ENCODE measurements at regions not wholly inside any gene's neighbourhood (a gene's known extent, or its start where the extent isn't known, plus 50 kb on each side); places are given as distances from the start of the nearest gene placed in this dataset.
"Not testable (repeated sequence)": the region's sequence is repeated elsewhere in the genome, so short reads cannot be mapped to it uniquely, and the experiment has no call there.

DNA sequence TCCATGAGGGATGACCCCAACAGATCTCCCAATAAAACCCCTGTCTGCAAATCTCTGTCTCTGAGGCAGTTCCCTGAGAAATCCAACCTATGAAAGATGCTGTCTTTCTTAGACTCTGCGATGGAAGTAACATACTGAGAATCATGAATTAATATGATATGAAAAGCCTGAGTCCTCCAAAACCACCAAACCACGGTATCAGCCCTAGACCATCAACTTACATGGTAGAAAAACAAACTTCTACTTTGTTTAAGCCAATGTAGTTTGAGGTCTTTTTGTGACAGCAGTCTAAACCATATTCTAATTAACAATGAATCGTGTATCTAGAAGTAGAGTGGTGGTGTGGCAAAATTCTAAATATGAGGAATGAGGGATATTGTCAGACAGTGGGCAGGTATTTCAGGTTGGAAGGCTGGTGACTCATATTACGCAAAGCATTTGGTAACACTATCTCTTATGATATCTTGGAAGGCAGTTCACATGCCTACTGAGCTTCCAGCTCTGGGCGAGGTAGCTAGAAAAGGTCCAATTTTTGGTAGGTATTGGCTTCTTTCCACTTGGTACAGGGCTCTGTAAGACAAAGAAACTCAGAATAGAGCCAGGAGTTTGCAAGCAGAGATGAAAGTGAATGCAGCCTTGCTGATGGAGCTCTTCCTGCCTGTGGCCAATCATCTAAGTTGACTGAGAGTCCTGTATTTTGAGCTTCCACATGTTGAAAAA is 215.8 kb downstream of the ZFP36L2 start:
- DNase-seq = no peak

DNA sequence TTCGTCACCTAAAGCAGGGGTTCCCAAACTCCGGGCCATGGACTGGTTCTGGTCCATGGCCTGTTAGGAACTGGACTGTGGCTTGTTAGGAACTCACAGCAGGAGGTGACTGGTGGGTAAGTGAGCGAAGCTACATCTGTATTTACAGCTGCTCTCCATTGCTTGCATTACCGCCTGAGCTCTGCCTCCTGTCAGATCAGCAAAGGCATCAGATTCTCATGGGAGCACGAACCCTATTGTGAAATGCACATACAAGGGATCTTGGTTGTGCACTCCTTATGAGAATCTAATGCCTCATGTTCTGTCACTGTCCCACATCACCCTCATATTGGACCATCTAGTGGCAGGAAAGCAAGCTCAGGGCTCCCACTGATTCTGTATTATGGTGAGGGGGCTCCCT is 217.0 kb downstream of the ZFP36L2 start:
- DNase-seq = no peak

DNA sequence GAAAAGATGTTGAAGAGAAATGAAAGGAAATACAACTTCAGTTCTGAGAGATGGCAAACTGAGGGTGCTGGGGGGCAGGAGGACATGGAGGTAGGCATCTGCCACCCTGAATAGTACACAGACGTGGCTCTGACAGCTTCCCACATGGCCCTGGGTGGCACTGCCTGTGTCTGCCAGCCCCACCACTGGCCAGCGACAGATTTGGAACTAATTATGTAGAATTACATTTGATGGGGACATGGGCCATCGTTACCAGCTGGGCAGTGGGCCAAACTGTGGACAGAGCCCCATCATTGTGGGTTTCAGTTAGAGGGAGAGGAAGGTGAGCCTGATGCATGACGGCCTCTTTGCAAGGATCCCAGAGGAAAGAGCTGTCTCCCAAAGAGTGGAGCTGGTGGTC is 216.0 kb upstream of the HAAO start:
- no peak for DNase-seq

DNA sequence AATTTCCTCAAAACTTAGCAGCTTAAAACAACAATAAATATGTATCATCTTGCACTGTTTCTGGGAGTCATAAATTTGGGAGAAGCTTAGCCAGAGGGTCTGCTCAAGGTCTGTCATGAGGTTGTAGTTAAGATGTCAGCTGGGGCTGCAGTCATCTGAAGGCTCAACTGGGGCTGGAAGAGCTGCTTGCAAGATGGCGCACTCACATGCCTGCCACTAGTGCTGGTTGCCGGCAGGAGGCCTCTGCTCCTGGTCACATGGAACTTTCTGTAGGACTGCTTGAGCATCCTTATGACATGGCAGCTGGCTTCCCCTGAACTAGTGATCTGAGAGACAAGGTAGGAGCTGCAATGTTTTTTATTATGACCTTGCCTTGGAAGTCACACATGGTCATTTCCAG is 215.5 kb upstream of the HAAO start:
- DNase-seq = no peak

DNA sequence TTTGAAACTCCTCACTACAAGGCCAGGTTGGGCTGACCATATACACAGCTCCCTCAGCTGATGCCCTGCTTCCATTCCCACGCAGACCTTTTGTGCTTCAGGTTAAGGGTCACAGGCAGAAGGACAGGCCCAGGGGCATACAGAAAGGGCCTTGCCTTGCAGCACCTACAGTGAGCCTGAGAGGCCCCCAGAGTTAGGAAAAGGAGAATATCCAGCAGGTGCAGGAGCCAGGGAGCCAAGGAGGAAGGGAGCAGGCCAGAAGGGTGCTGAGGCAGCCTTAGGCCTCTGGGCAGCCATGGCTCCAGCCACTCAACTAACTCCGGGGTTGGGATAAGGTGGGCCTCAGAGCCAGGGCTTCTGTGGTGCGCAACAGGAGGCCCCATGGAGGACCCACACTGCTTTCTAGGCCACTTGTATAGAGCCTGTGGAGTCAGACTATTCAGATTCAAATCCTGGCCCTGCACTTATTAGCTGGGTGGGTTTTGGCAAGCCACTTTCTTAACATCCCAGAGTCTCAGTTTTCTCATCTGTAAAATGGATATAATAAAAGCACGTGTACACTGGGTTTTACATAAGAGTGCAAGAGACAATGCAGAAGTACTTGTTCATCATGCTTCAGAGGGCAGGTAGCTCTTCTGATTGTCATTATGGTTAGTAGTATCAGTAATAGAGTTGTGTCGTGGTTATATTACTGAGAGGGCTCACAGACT is 214.6 kb upstream of the HAAO start:
- no peak for DNase-seq

DNA sequence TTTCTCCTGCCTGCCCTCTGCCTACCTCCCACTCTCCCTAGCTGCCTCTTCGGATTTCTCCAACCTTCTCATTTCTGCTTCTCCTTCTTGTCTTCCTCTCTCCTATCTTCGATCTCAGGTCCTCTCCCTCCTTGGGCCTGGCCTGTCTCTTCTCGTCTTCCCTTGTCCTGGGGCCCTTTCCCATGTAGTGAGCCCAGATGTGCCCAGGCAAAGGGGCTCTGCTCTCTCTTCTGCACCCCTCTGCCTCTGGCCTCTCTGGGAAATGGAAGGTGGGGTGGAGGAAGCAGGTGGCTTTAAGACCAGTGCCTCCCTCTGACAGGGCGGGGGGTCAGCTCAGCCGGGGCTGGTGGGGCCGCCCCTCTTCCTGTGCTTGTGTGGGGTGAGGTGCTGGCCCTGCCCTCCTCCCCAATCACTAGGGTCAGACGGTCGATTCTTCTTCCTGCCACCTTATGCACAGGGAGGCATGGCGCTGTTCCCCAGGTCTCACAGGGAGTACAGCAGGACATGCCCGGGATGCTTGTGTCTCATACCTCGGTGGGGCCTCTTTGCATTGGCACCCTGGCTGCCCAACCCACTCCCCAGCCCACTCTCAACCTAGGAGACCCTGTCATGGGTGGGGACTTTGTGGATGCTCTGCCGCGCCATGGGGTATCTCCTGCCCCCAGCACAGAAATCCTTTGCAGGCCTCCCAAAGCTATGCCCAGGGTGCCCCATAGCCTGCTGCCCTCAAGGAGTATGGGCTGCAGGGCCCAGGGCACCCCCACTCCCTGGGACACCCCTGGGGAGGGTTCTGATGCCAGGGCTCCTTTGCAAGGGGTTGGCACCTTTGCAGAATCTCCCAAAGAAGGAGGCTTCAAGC is 213.8 kb upstream of the HAAO start:
- DNase-seq = no peak

DNA sequence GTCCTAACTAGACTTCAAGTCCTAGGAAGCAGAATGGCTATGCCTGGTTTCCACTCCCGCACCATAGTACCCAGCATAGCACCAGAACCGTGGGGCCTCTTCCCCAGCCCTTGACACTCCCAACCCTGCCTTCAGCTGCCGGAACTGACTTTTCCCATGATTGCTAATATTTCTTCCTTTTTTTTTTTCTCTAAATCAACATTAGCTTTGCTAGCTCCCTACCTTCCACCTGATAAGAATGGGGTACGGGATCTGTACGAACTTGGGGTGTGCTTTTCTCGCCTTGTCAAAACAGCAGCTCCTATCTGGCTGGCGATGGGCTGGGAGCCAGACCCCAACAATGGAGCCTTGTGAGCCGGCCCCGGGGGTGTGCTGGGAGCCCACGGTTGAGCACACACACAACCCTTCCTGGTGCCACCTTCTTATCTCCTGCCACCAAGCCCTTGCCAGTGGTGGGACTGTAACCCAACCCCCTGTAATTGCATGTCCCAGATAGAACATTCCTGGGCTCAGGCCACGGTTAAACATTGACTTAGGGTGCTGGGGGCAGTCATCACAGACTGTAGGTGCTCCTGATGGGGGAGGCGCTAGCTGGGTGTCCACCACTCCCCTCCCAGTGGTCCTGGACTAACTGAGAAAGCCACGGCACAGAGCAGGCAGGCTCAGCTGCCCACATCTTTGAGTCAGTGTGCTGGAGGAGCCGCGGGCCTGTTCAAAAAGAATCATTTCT is 213.0 kb upstream of the HAAO start:
- no peak for DNase-seq

DNA sequence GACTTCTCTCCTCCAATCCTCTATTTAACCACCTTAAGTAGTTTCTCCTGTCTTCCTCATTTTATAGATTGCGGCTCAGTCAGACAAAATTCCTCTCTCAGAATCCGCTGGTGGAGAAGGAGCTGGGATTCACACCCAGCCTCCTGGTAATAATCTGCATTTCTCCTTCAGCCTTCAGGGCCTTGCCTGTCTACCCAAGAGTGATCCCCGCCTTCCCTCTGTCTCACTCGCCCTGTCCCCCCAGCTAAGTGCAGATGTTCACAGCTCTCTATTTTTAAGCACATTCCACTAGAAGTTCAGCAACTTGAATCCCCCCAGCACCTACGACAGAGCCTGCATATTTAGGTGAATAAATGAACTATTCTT is 212.5 kb upstream of the HAAO start:
- DNase-seq = no peak

DNA sequence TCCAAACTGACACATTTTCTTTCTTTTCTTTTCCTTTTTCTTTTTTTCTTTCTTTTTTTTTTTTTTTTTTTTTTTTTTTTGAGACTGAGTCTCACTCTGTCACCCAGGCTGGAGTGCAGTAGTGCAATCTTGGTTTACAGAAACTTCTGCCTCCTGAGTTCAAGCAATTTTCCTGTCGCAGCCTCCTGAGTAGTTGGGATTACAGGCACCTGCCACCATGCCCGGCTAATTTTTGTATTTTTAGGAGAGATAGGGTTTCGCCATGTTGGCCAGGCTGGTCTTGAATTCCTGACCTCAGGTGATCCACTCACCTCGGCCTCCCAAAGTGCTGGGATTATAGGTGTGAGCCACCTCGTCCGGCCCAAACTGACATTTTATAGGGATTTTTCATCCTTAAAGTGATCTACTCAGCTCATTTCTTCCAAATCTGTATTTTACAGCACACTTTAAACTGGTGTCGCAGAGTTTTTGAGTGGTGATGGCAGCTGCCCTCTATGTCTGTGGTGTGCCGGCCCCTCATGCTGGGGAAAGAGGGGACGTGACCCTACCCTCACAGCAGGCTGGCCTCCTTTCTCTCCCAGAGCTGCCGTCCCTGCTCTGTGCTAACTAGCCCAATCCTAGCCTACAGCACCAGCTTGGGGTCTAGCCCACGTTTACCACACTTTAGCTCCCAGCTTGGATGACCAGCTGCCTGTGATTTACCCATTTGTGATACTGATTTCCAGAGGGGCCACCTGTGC is 211.9 kb upstream of the HAAO start:
- not testable (repeated sequence) for DNase-seq

DNA sequence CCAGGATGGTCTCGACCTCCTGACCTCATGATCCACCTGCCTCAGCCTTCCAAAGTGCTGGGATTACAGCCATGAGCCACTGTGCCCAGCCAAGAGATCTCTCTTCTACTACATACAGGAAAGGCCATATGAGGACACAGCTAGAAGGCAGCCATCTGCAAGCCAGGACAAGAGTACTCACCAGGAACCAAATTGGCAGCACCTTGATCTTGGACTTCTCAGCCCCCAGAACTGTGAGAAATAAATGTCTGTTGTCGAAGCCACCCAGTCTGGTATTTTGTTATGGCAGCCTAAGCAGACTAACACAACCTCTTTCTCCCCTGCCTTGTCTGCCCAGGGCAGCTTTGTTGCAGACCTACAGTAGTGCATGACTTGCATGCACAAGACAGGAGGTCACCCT is 211.3 kb upstream of the HAAO start:
- no peak for DNase-seq

DNA sequence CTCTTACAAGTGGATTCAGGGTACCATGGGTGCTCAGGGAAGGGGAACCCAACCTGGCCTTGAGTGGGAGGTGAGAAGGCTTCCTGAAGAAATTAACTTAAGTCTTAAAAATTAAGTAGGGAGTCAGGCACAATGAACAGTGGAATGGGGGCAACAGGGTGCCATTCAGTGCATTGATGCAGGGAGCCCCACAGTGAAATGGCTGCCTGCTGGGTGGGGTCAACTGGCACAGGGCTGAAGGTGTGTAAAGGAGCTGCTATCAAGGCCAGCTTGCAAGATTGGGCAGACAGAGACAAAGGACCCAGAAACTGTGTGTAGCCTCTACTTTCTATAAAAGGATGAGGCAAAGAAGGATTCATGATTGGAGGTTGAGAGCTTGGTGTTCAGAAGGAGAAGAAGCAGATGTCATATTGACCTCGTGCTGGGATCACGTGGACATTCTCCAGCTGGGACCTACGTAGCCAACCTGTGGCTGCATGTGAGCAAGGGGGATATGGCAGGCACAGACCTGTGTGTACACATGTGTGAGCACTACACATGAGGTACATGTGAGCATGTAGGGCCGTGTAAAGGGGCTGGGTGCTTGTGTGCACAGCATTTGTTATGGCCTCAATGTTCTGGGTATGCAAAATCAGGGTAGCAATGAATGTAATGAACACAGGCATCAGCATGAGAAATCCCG is 209.5 kb upstream of the HAAO start:
- DNase-seq = no peak

DNA sequence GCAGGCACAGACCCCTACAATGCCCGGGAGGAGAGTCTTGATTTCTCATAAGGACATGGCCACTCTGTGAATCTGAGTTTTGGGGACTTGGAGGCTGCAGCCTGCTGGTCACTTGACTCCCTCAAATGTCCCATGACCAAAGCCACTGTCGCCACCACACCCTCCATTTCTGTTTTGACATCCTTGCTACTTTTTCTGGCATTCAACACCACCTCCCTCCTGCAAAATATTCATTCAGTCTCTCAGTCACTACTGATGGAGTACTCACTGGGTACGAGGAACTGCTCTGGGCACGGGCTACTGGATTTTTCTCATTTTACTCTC is 208.6 kb upstream of the HAAO start:
- DNase-seq = no peak

DNA sequence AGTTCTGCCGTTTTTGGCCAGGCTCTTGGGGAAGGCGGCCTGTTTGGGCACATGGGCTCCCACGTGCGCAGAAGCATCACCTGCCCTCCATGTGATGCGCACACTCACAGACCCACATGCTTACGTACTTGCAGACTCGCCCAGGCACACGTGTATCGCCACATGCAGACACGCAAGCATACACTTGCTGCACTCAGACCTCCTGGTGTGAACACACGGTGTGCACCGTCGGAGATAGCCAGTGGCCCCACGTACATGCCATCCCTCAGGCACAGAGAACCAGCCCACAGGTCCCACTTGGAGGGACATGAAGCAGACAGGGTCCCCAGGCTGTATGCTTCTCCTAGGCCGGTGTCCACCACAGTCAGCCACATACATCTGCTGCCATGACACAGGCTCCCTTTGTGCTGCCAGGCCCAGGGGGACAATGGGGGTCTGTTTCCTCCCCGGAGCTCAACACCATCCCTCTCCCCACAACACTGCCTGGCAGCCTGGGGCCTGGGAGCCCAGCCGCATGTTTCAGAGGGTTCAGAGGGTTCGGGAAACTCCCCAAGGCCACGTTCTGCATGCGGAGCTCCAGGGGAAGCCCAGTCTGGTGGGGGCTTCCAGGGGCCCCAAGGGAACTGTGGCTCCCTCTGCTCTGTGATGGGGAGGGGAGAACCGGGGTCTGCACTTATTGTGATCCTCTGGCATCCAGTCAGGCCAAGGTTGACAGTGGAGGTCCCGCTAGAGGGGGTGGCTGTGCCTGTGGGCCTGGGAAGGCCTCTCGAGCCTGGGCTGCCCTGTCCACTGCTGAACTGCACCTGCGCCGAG is 208.1 kb upstream of the HAAO start:
- no peak for DNase-seq

DNA sequence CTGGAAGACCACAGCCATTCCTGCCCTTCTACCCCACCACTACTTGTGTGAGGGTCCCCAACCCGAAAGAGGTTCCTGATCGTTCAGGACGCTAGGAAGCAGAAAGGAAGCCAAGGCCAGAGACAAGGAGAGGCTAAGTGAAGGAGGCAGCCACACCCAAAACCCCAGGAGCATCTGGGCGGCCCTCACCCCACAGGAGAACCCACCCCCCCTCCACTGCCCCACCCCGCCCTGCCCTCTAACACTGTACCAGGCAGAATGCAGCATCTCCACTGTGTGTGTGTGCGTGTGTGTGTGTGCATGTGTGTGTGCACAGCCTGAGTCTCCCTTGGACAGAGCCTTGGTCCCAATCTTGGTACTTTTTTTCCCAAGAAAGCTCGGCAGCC is 207.5 kb upstream of the HAAO start:
- DNase-seq = no peak

DNA sequence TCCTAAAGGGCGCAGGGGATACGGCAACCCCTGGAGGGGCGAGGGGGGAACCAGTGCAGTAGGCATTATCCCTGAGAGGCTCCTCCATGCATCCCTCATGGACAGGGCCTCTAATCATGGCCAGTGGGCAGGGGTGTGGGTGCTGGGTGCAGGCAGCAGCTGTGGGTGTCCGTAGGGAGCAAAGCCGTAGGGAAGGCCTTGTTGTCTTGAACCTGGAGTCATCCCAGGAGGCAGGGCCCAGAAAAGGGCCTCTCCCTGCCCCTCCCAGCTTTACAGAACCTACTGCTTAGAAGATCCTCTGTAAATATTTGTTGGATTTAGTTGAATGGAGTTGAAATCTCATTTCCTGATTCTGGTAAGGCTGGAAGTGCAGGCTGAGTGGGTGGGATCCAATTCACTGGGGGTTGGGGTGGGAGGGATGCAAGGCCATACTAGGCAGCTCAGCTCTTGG is 207.0 kb upstream of the HAAO start:
- no peak for DNase-seq

DNA sequence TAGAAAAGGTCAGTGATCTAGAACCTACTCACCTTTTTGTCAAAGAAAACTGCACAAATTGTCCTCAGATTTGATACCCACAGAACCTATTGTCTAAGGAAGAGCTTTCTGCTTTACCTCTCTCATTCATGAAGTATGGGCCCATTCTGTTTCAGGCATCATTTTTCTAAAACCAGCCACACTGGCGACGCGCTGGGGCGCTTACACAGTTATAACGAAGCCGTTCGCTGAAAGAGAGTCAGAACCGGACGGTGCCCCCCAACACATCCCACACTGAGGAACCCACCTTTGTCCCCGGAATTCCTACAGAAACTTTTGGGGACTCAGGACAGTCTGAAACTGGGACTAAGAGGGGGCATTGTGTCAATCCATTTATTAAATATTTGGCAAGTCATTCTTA is 206.3 kb upstream of the HAAO start:
- DNase-seq = no peak

DNA sequence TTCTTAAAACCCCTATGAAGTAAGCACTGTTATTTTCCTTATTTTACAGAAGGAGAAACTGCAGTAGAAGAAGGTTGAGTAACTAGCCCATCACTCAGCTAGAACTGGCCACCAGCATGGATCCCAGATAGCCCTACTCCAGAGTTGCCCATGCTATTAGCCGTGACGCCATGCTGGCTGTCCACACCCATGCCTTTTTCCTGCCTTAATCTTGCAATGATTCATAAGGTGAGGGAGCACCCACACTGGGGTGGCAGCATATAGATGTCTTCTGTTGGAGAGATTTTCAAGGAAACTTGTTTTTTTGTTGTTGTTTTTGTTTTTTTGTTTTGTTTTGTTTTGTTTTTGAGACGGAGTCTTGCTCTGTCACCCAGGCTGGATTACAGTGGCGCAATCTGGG is 204.1 kb upstream of the HAAO start:
- no peak for DNase-seq

DNA sequence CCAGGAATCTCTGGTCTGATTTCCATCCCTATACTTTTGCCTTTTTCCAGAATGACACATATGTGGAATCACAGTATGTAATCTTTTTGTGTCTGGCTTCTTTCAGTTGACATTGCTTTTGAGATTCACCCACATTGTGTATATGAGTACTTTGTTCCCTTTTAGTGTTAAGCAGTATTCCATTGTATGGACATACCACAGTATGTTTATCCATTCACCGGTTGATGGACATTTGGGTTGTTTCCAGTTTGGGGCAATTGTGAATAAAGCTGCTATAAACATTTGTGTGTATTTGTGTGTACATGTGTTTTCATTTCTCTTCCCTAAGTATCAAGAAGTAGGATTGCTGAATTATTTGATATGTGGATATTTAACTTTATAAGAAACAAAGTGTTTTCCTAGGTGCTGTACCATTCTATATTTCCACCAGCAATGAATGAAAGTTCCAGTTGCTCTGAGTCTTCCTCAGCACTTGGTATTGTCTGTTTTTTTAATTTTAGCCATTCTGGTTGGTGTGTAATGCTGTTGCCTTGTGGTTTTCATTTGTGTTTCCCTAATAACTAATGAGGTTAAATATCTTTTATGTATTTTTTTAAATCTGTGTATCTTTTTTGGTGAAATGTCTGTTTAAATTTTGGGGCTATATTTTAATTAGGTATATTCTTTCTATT is 203.5 kb upstream of the HAAO start:
- DNase-seq = no peak

DNA sequence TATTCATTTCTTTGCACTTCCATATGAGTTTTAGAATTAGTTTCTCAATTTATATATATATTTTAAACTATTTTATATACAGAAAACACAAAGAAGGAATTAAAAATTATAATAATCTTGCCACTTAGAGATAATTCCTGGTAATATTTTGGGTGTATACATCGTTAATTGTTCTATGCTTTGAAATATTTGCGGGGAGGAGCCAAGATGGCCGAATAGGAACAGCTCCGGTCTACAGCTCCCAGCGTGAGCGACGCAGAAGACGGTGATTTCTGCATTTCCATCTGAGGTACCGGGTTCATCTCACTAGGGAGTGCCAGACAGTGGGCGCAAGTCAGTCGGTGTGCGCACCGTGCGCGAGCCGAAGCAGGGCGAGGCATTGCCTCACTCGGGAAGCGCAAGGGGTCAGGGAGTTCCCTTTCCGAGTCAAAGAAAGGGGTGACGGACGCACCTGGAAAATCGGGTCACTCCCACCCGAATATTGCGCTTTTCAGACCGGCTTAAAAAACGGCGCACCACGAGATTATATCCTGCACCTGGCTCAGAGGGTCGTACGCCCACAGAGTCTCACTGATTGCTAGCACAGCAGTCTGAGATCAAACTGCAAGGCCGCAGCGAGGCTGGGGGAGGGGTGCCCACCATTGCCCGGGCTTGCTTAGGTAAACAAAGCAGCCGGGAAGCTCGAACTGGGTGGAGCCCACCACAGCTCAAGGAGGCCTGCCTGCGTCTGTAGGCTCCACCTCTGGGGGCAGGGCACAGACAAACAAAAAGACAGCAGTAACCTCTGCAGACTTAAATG is 197.1 kb upstream of the HAAO start:
- not testable (repeated sequence) for DNase-seq

DNA sequence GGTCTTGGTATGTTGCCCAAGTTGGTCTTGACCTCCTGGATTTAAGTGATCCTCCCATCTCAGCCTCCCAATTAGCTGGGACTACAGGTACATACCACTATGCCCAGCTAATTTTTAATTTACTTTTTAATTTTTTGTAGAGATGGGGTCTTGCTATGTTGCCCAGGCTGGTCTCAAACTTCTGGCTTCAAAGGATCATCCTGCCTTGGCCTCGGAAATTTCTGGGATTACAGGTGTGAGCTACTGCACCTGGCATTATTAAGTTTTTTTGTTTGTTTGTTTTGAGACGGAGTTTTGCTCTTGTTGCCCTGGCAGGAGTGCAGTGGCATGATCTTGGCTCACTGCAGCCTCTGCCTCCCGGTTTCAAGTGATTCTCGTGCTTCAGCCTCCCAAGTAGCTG is 195.7 kb upstream of the HAAO start:
- DNase-seq = not testable (repeated sequence)
